ENCODE measurements at regions not wholly inside any gene's neighbourhood (a gene's known extent, or its start where the extent isn't known, plus 50 kb on each side); places are given as distances from the start of the nearest gene placed in this dataset.

- DNase-seq (no peak), ATAC-seq (replicated peaks in 1 of 4) (no peak)
- Histone ChIP-seq H3K36me3 (ENCODE audit: control insufficient read depth in 2 of 2, extremely low read depth in 1 of 2, insufficient read depth in 1 of 2, low read length in 1 of 2) (no peaks in the 10 kb centered on the region), H3K4me3 (ENCODE audit: control insufficient read depth in 1 of 2, extremely low read depth in 1 of 2, low read length in 1 of 2) (no peak overlapping the region), H3K9me3 (no peaks in the 10 kb centered on the region), H3K27me3 (replicated peaks in 1 of 2; ENCODE audit: control insufficient read depth in 2 of 2, extremely low read depth in 1 of 2, insufficient read depth in 2 of 2, low read length in 1 of 2) (peaks cover 0 to 14% of the 10 kb centered on the region in 2 experiments), H3K27ac (ENCODE audit: low read length) (no peak overlapping the region), H3K4me1 (ENCODE audit: control insufficient read depth in 1 of 2, extremely low read depth in 1 of 2, insufficient read depth in 2 of 2, low read length in 2 of 2) (peaks cover 0 to 6% of the 10 kb centered on the region in 2 experiments)
- no peaks in the 10 kb centered on the region for H3K9me3 Mint-ChIP-seq
- H3K4me1 Mint-ChIP-seq: peaks cover 0 to 6% (median 4%) of the 10 kb centered on the region in 3 donors
- peaks cover 0 to 4% of the 10 kb centered on the region in 2 donors for H3K27me3 Mint-ChIP-seq
- no peaks in the 10 kb centered on the region for H3K36me3 Mint-ChIP-seq
- 91% methylated on average over 5 of the region's 10 CpGs for WGBS (ENCODE audit: insufficient coverage)
- ChIA-PET POLR2A (no interaction called here), CTCF (no interaction called here)
- no peak overlapping the region for H3K4me3 Mint-ChIP-seq
- H3K27ac Mint-ChIP-seq: no peak overlapping the region
Measured at GRCh38 chr17:77792626-77793025, 165.9 kb upstream of the TNRC6C start.

GRCh38 chr17:77793146-77793970, 165.1 kb upstream of the TNRC6C start:
- Histone ChIP-seq H3K36me3 (ENCODE audit: control insufficient read depth in 2 of 2, extremely low read depth in 1 of 2, insufficient read depth in 1 of 2, low read length in 1 of 2) (no peaks in the 10 kb centered on the region), H3K4me3 (ENCODE audit: control insufficient read depth in 1 of 2, extremely low read depth in 1 of 2, low read length in 1 of 2) (no peak overlapping the region), H3K27ac (ENCODE audit: low read length) (no peak overlapping the region), H3K4me1 (ENCODE audit: control insufficient read depth in 1 of 2, extremely low read depth in 1 of 2, insufficient read depth in 2 of 2, low read length in 2 of 2) (peaks cover 0 to 6% of the 10 kb centered on the region in 2 experiments), H3K27me3 (replicated peaks in 1 of 2; ENCODE audit: control insufficient read depth in 2 of 2, extremely low read depth in 1 of 2, insufficient read depth in 2 of 2, low read length in 1 of 2) (peaks cover 0 to 18% of the 10 kb centered on the region in 2 experiments), H3K9me3 (no peaks in the 10 kb centered on the region)
- Mint-ChIP-seq H3K27me3 (peaks cover 0 to 4% of the 10 kb centered on the region in 2 donors), H3K4me3 (no peak overlapping the region), H3K4me1 (peaks cover 0 to 6% (median 4%) of the 10 kb centered on the region in 3 donors), H3K9me3 (no peaks in the 10 kb centered on the region), H3K27ac (no peak overlapping the region), H3K36me3 (no peaks in the 10 kb centered on the region)
- 90% methylated on average over 36 of the region's 40 CpGs for WGBS (ENCODE audit: insufficient coverage)
- ChIA-PET POLR2A (no interaction called here), CTCF (no interaction called here)
- ATAC-seq (replicated peaks in 1 of 4): no peak
- DNase-seq: no peak

- Histone ChIP-seq H3K27ac (ENCODE audit: low read length) (no peak overlapping the region), H3K27me3 (replicated peaks in 1 of 2; ENCODE audit: control insufficient read depth in 2 of 2, extremely low read depth in 1 of 2, insufficient read depth in 2 of 2, low read length in 1 of 2) (peaks cover 0 to 19% of the 10 kb centered on the region in 2 experiments), H3K4me3 (ENCODE audit: control insufficient read depth in 1 of 2, extremely low read depth in 1 of 2, low read length in 1 of 2) (no peak overlapping the region), H3K36me3 (ENCODE audit: control insufficient read depth in 2 of 2, extremely low read depth in 1 of 2, insufficient read depth in 1 of 2, low read length in 1 of 2) (no peaks in the 10 kb centered on the region), H3K4me1 (ENCODE audit: control insufficient read depth in 1 of 2, extremely low read depth in 1 of 2, insufficient read depth in 2 of 2, low read length in 2 of 2) (peaks cover 0 to 6% of the 10 kb centered on the region in 2 experiments), H3K9me3 (no peaks in the 10 kb centered on the region)
- Mint-ChIP-seq H3K9me3 (no peaks in the 10 kb centered on the region), H3K36me3 (no peaks in the 10 kb centered on the region), H3K27ac (no peak overlapping the region), H3K4me3 (no peak overlapping the region), H3K4me1 (peaks cover 0 to 6% (median 4%) of the 10 kb centered on the region in 3 donors), H3K27me3 (peaks cover 0 to 4% of the 10 kb centered on the region in 2 donors)
- ATAC-seq (replicated peaks in 1 of 4): no peak
- ChIA-PET CTCF (no interaction called here), POLR2A (no interaction called here)
- no CpG with 5 or more reads among the region's 5 CpGs for WGBS (ENCODE audit: insufficient coverage)
- DNase-seq: no peak
Measured at GRCh38 chr17:77793971-77794235, 164.6 kb upstream of the TNRC6C start.

- ChIA-PET POLR2A (no interaction called here), CTCF (no interaction called here)
- no peak overlapping the region for H3K27ac Mint-ChIP-seq
- no peak for ATAC-seq (replicated peaks in 1 of 4)
- Histone ChIP-seq H3K4me3 (ENCODE audit: control insufficient read depth in 1 of 2, extremely low read depth in 1 of 2, low read length in 1 of 2) (no peak overlapping the region), H3K36me3 (ENCODE audit: control insufficient read depth in 2 of 2, extremely low read depth in 1 of 2, insufficient read depth in 1 of 2, low read length in 1 of 2) (no peaks in the 10 kb centered on the region), H3K9me3 (no peaks in the 10 kb centered on the region), H3K27me3 (replicated peaks in 1 of 2; ENCODE audit: control insufficient read depth in 2 of 2, extremely low read depth in 1 of 2, insufficient read depth in 2 of 2, low read length in 1 of 2) (peaks cover 0 to 22% of the 10 kb centered on the region in 2 experiments), H3K4me1 (ENCODE audit: control insufficient read depth in 1 of 2, extremely low read depth in 1 of 2, insufficient read depth in 2 of 2, low read length in 2 of 2) (peaks cover 0 to 6% of the 10 kb centered on the region in 2 experiments), H3K27ac (ENCODE audit: low read length) (no peak overlapping the region)
- no peaks in the 10 kb centered on the region for H3K36me3 Mint-ChIP-seq
- peaks cover 0 to 4% of the 10 kb centered on the region in 2 donors for H3K27me3 Mint-ChIP-seq
- H3K4me1 Mint-ChIP-seq: peaks cover 0 to 6% (median 4%) of the 10 kb centered on the region in 3 donors
- DNase-seq: no peak
- no peaks in the 10 kb centered on the region for H3K9me3 Mint-ChIP-seq
- 20% methylated on average over 1 of the region's 6 CpGs for WGBS (ENCODE audit: insufficient coverage)
- no peak overlapping the region for H3K4me3 Mint-ChIP-seq
Measured at GRCh38 chr17:77794846-77795245, 163.7 kb upstream of the TNRC6C start.

- peaks cover 0 to 6% (median 4%) of the 10 kb centered on the region in 3 donors for H3K4me1 Mint-ChIP-seq
- CTCF ChIA-PET: no interaction called here
- no peak for DNase-seq
Measured at GRCh38 chr17:77795685-77796084, 162.8 kb upstream of the TNRC6C start.

GRCh38 chr17:77796176-77796860, 162.2 kb upstream of the TNRC6C start:
- no peaks in the 10 kb centered on the region for H3K36me3 Mint-ChIP-seq
- ChIA-PET POLR2A (interaction anchor here in 1 of 2 donors (0.6 kb wide), 1 partner anchor 1035 kb away, joined by 3 read pairs; no protein-coding TSS in a partner anchor), CTCF (no interaction called here)
- no peak overlapping the region for H3K27ac ChIP-seq (ENCODE audit: low read length)
- no peak for ATAC-seq (replicated peaks in 1 of 4)
- no peak overlapping the region for H3K27ac Mint-ChIP-seq
- no peak overlapping the region for H3K4me3 ChIP-seq (ENCODE audit: control insufficient read depth in 1 of 2, extremely low read depth in 1 of 2, low read length in 1 of 2)
- peaks cover 0 to 6% (median 4%) of the 10 kb centered on the region in 3 donors for H3K4me1 Mint-ChIP-seq
- peaks cover 0 to 6% of the 10 kb centered on the region in 2 experiments for H3K4me1 ChIP-seq (ENCODE audit: control insufficient read depth in 1 of 2, extremely low read depth in 1 of 2, insufficient read depth in 2 of 2, low read length in 2 of 2)
- WGBS (ENCODE audit: insufficient coverage): 93% methylated on average over 6 of the region's 9 CpGs
- H3K9me3 Mint-ChIP-seq: no peaks in the 10 kb centered on the region
- no peak for DNase-seq
- H3K9me3 ChIP-seq: no peaks in the 10 kb centered on the region
- peaks cover 0 to 4% of the 10 kb centered on the region in 2 donors for H3K27me3 Mint-ChIP-seq
- no peak overlapping the region for H3K4me3 Mint-ChIP-seq
- no peaks in the 10 kb centered on the region for H3K36me3 ChIP-seq (ENCODE audit: control insufficient read depth in 2 of 2, extremely low read depth in 1 of 2, insufficient read depth in 1 of 2, low read length in 1 of 2)
- peaks cover 0 to 21% of the 10 kb centered on the region in 2 experiments for H3K27me3 ChIP-seq (replicated peaks in 1 of 2; ENCODE audit: control insufficient read depth in 2 of 2, extremely low read depth in 1 of 2, insufficient read depth in 2 of 2, low read length in 1 of 2)

More at GRCh38 chr17:77795685-77796084, 162.8 kb upstream of the TNRC6C start:
- ATAC-seq (replicated peaks in 1 of 4): no peak
- Mint-ChIP-seq H3K4me3 (no peak overlapping the region), H3K27me3 (peaks cover 0 to 4% of the 10 kb centered on the region in 2 donors), H3K27ac (no peak overlapping the region), H3K9me3 (no peaks in the 10 kb centered on the region), H3K36me3 (no peaks in the 10 kb centered on the region)
- Histone ChIP-seq H3K9me3 (no peaks in the 10 kb centered on the region), H3K27ac (ENCODE audit: low read length) (no peak overlapping the region), H3K4me1 (ENCODE audit: control insufficient read depth in 1 of 2, extremely low read depth in 1 of 2, insufficient read depth in 2 of 2, low read length in 2 of 2) (peaks cover 0 to 6% of the 10 kb centered on the region in 2 experiments), H3K4me3 (ENCODE audit: control insufficient read depth in 1 of 2, extremely low read depth in 1 of 2, low read length in 1 of 2) (no peak overlapping the region), H3K36me3 (ENCODE audit: control insufficient read depth in 2 of 2, extremely low read depth in 1 of 2, insufficient read depth in 1 of 2, low read length in 1 of 2) (no peaks in the 10 kb centered on the region), H3K27me3 (replicated peaks in 1 of 2; ENCODE audit: control insufficient read depth in 2 of 2, extremely low read depth in 1 of 2, insufficient read depth in 2 of 2, low read length in 1 of 2) (peaks cover 0 to 18% of the 10 kb centered on the region in 2 experiments)
- POLR2A ChIA-PET: no interaction called here
- 88% methylated on average over 2 of the region's 4 CpGs for WGBS (ENCODE audit: insufficient coverage)
